IMR-90 (cell line): ENCODE measurements at regions not wholly inside any gene's neighbourhood (a gene's known extent, or its start where the extent isn't known, plus 50 kb on each side); places are given as distances from the start of the nearest gene placed in this dataset.

ENCODE experiments used
- ATAC-seq: fragments of 200-7000 bp; cut with Tn5 transposase; 2 replicates; pipeline ENCODE4 v1.9.1; 2020; ENCODE audit warnings: low read depth, mild to moderate bottlenecking, moderate library complexity
- BruUV-seq: library from RNA; stranded (reverse); fragments of 400-500 nt; replicated peaks from 2 replicates; lab custom pipeline; 2021; lab: Mats Ljungman, UMichigan
- CTCF ChIA-PET: fragments of 300-600 bp; formaldehyde crosslinking; extraction: SDS; loops from one replicate; lab custom pipeline; 2021; ENCODE audit warnings: antibody characterized with exemption; lab: Yijun Ruan, JAX
- POLR2A ChIA-PET: fragments of 300-600 bp; sonication (Branson Sonifier 250); formaldehyde crosslinking; loops from one replicate; lab custom pipeline; 2022; ENCODE audit warnings: antibody characterized with exemption; ENCODE audit not compliant: unreplicated experiment; lab: Charles Lee
- DNase-seq: peaks from one replicate; pipeline ENCODE4 v3.0.0; 2013
- H2AFZ ChIP-seq: replicated peaks from 2 replicates; pipeline ENCODE3; 2013; ENCODE audit warnings: low read length, mild to moderate bottlenecking; ENCODE audit not compliant: poor library complexity
- H2AK5ac ChIP-seq: 2 replicates; pipeline ENCODE4 v1.6.1; 2013; ENCODE audit warnings: low read depth, low read length, inconsistent platforms
- H2AK9ac ChIP-seq: replicated peaks from 2 replicates; pipeline ENCODE3; 2013; ENCODE audit warnings: mild to moderate bottlenecking, low read depth, low read length, moderate library complexity; ENCODE audit not compliant: poor library complexity
- H2BK120ac ChIP-seq: 2 replicates; pipeline ENCODE4 v1.6.1; 2013; ENCODE audit warnings: low read depth, low read length, inconsistent platforms
- H2BK15ac ChIP-seq: 3 replicates; pipeline ENCODE4 v1.6.1; 2013; ENCODE audit warnings: low read depth, low read length, inconsistent platforms
- H2BK20ac ChIP-seq: 2 replicates; pipeline ENCODE4 v1.6.1; 2013; ENCODE audit warnings: low read depth, mild to moderate bottlenecking, inconsistent platforms, low read length, moderate library complexity
- H2BK5ac ChIP-seq: 2 replicates; pipeline ENCODE4 v1.6.1; 2013; ENCODE audit warnings: mild to moderate bottlenecking, low read depth, low read length, inconsistent platforms; ENCODE audit not compliant: poor library complexity, severe bottlenecking
- H3K14ac ChIP-seq: replicated peaks from 2 replicates; pipeline ENCODE4 v1.6.1; 2013; ENCODE audit warnings: low read depth, low read length, inconsistent platforms
- H3K18ac ChIP-seq: 2 replicates; pipeline ENCODE4 v1.6.1; 2013; ENCODE audit warnings: low read depth, low read length, control low read depth
- H3K23ac ChIP-seq: 2 replicates; pipeline ENCODE4 v1.6.1; 2013; ENCODE audit warnings: low read depth, low read length, inconsistent platforms
- H3K27ac ChIP-seq: 2 replicates; pipeline ENCODE4 v1.5.1; 2013; ENCODE audit warnings: mild to moderate bottlenecking, control low read depth, low read length; ENCODE audit not compliant: insufficient read depth
- H3K27me3 ChIP-seq: 2 replicates; pipeline ENCODE4 v1.6.1; 2013; ENCODE audit warnings: low read length; ENCODE audit not compliant: control insufficient read depth, insufficient read depth
- H3K36me3 ChIP-seq: 2 replicates; pipeline ENCODE4 v1.6.1; 2013; ENCODE audit warnings: low read length, mixed read lengths; ENCODE audit not compliant: control insufficient read depth, insufficient read depth
- H3K4ac ChIP-seq: 2 replicates; pipeline ENCODE4 v1.6.1; 2013; ENCODE audit warnings: low read depth, low read length, inconsistent platforms
- H3K4me1 ChIP-seq: 2 replicates; pipeline ENCODE4 v1.6.1; 2013; ENCODE audit warnings: low read length, mixed read lengths; ENCODE audit not compliant: control insufficient read depth, insufficient read depth
- H3K4me2 ChIP-seq: 2 replicates; pipeline ENCODE4 v1.6.1; 2013; ENCODE audit warnings: low read depth, mild to moderate bottlenecking, control low read depth, low read length, moderate library complexity
- H3K4me3 ChIP-seq: 2 replicates; pipeline ENCODE4 v1.5.1; 2013; ENCODE audit warnings: low read depth, mild to moderate bottlenecking, control low read depth, low read length, moderate library complexity; ENCODE audit not compliant: insufficient read depth
- H3K56ac ChIP-seq: 2 replicates; pipeline ENCODE4 v1.6.1; 2013; ENCODE audit warnings: low read length, inconsistent platforms; ENCODE audit not compliant: insufficient read depth; ENCODE audit errors: extremely low read depth
- H3K79me1 ChIP-seq, 2 experiments: 2 replicates each; pipeline ENCODE4 v1.6.1; 2013; ENCODE audit warnings: low read length in 2 of 2, inconsistent platforms in 1 of 2, low read depth in 1 of 2
- H3K9ac ChIP-seq: 2 replicates; pipeline ENCODE4 v1.6.1; 2013; ENCODE audit warnings: low read depth, low read length, control low read depth
- H3K9me1 ChIP-seq: 2 replicates; pipeline ENCODE4 v1.6.1; 2013; ENCODE audit warnings: low read length, inconsistent platforms; ENCODE audit not compliant: insufficient read depth
- H3K9me3 ChIP-seq: 2 replicates; pipeline ENCODE4 v1.6.1; 2013; ENCODE audit warnings: low read length; ENCODE audit not compliant: control insufficient read depth, insufficient read depth
- H4K20me1 ChIP-seq: 2 replicates; pipeline ENCODE4 v1.6.1; 2013; ENCODE audit warnings: low read length, inconsistent platforms; ENCODE audit not compliant: insufficient read depth
- H4K5ac ChIP-seq: 2 replicates; pipeline ENCODE4 v1.6.1; 2013; ENCODE audit warnings: mild to moderate bottlenecking, low read depth, low read length, control low read depth
- H4K8ac ChIP-seq, 2 experiments: 2 replicates each; pipeline ENCODE4 v1.6.1; 2013; ENCODE audit warnings: low read depth in 2 of 2, low read length in 2 of 2, control low read depth in 1 of 2, inconsistent platforms in 1 of 2
- H4K91ac ChIP-seq: 2 replicates; pipeline ENCODE4 v1.6.1; 2013; ENCODE audit warnings: low read depth, low read length, inconsistent platforms; ENCODE audit not compliant: insufficient read depth
- BHLHE40 ChIP-seq: fragments of 150-350 bp; IDR thresholded peaks from 2 replicates; pipeline ENCODE4 v1.6.1; 2016; ENCODE audit warnings: mild to moderate bottlenecking, low read depth, low read length
- CEBPB ChIP-seq: IDR thresholded peaks from 2 replicates; pipeline ENCODE4 v1.6.1; 2012; ENCODE audit warnings: low read depth, low read length, improper control_type of control experiment
- CHD1 ChIP-seq: IDR thresholded peaks from 2 replicates; pipeline ENCODE4 v1.6.1; 2012; ENCODE audit warnings: low read depth, low read length, improper control_type of control experiment
- ELK1 ChIP-seq: fragments of 150-350 bp; IDR thresholded peaks from 2 replicates; pipeline ENCODE4 v1.6.1; 2016; ENCODE audit warnings: low read depth, mild to moderate bottlenecking, low read length, moderate library complexity, borderline replicate concordance
- FOS ChIP-seq: fragments of 150-350 bp; IDR thresholded peaks from 2 replicates; pipeline ENCODE4 v1.6.1; 2016; ENCODE audit warnings: low read depth, low read length
- MAFK ChIP-seq: IDR thresholded peaks from 2 replicates; pipeline ENCODE4 v1.6.1; 2012; ENCODE audit warnings: low read depth, low read length, improper control_type of control experiment
- MAZ ChIP-seq: IDR thresholded peaks from 2 replicates; pipeline ENCODE4 v1.6.1; 2012; ENCODE audit warnings: low read depth, mild to moderate bottlenecking, low read length, improper control_type of control experiment, moderate library complexity, borderline replicate concordance
- MXI1 ChIP-seq: IDR thresholded peaks from 2 replicates; pipeline ENCODE4 v1.6.1; 2012; ENCODE audit warnings: low read depth, mild to moderate bottlenecking, low read length, moderate library complexity, borderline replicate concordance
- NFE2L2 ChIP-seq: fragments of 150-350 bp; IDR thresholded peaks from 2 replicates; pipeline ENCODE4 v1.6.1; 2016; ENCODE audit warnings: low read depth, mild to moderate bottlenecking, low read length
- RCOR1 ChIP-seq: IDR thresholded peaks from 2 replicates; pipeline ENCODE4 v1.6.1; 2012; ENCODE audit warnings: mild to moderate bottlenecking, low read length, improper control_type of control experiment; ENCODE audit not compliant: insufficient replicate concordance
- SMC3 ChIP-seq: fragments of 150-350 bp; IDR thresholded peaks from 2 replicates; pipeline ENCODE4 v1.6.1; 2016; ENCODE audit warnings: low read depth, mild to moderate bottlenecking, antibody characterized with exemption, low read length, moderate library complexity
- USF2 ChIP-seq: fragments of 150-350 bp; IDR thresholded peaks from 2 replicates; pipeline ENCODE4 v1.6.1; 2017; ENCODE audit warnings: mild to moderate bottlenecking, antibody characterized with exemption, low read length, low read depth
- WGBS, 2 experiments: methylation state at CpG; one replicate each; pipeline versions ENCODE4 v1.1.5 to v1.1.7; 2013; ENCODE audit warnings: missing lambda C conversion rate in 2 of 2; ENCODE audit not compliant: insufficient read length in 1 of 2; ENCODE audit errors: extremely low coverage in 2 of 2; 5-methylcytosine and 5-hydroxymethylcytosine counted together
- dilution Hi-C: fragments of 300-500 bp; cut with HindIII; formaldehyde crosslinking; loops from one replicate; pipeline ENCODE4 v1.14.3; 2018; ENCODE audit warnings: low sequenced_read_pairs; ENCODE audit not compliant: unreplicated experiment
- in situ Hi-C: fragments of 300-500 bp; cut with MboI; formaldehyde crosslinking; loops from 3 replicates; pipeline ENCODE4 v1.14.3; 2019; ENCODE audit warnings: low sequenced_read_pairs, inconsistent platforms, mixed read lengths
- intact Hi-C: fragments of 100-400 bp; cut with micrococcal nuclease; formaldehyde crosslinking; loops from 2 replicates; pipeline ENCODE4 v1.10.0; 2022

- Histone ChIP-seq H3K14ac (no peak overlapping the region), H3K9ac (no peak overlapping the region), H2BK120ac (no peak overlapping the region), H3K56ac (no peak overlapping the region), H3K4ac (no peak overlapping the region), H4K5ac (no peak overlapping the region), H3K27ac (no peak overlapping the region), H3K4me2 (no peak overlapping the region), H3K27me3 (peaks cover 18% of the 10 kb centered on the region), H2BK5ac (no peak overlapping the region), H2AK9ac (no peak overlapping the region), H2AK5ac (no peak overlapping the region), H3K9me1 (no peaks in the 10 kb centered on the region), H2AFZ (no peak overlapping the region), H4K91ac (no peak overlapping the region), H2BK15ac (no peak overlapping the region), H3K23ac (no peak overlapping the region), H2BK20ac (no peak overlapping the region), H3K9me3 (no peaks in the 10 kb centered on the region), H3K4me1 (no peaks in the 10 kb centered on the region), H4K8ac (no peak overlapping the region), H3K79me1 (no peaks in the 10 kb centered on the region), H3K4me3 (no peak overlapping the region), H4K20me1 (no peaks in the 10 kb centered on the region), H3K18ac (no peak overlapping the region), H3K36me3 (no peaks in the 10 kb centered on the region)
- no TSS peak for BruUV-seq
- ChIA-PET POLR2A (no interaction called here), CTCF (no interaction called here)
- in situ Hi-C loops: no loop called here
- intact Hi-C loops: no loop called here
- DNase-seq (no peak), ATAC-seq (no peak)
- TF ChIP-seq RCOR1: no peak
- no peak for TF ChIP-seq FOS
- TF ChIP-seq BHLHE40: no peak
- no peak for TF ChIP-seq MXI1
- TF ChIP-seq CEBPB: no peak
- no peak for TF ChIP-seq MAZ
- no peak for TF ChIP-seq MAFK
- no peak for TF ChIP-seq ELK1
- TF ChIP-seq CHD1: no peak
- no peak for TF ChIP-seq USF2
- TF ChIP-seq SMC3: no peak
- no peak for TF ChIP-seq NFE2L2
- WGBS, 2 experiments: no CpG with 5 or more reads among the region's 3 CpGs
- dilution Hi-C loops: no loop called here
Observed at GRCh38 chr12:5348057-5348456, 83.9 kb upstream of the NTF3 start.
